ENCODE measurements at regions not wholly inside any gene's neighbourhood (a gene's known extent, or its start where the extent isn't known, plus 50 kb on each side); places are given as distances from the start of the nearest gene placed in this dataset.
A peak's percentile ranks its signal among the peaks of the same experiment; 100 is the strongest.

DNA sequence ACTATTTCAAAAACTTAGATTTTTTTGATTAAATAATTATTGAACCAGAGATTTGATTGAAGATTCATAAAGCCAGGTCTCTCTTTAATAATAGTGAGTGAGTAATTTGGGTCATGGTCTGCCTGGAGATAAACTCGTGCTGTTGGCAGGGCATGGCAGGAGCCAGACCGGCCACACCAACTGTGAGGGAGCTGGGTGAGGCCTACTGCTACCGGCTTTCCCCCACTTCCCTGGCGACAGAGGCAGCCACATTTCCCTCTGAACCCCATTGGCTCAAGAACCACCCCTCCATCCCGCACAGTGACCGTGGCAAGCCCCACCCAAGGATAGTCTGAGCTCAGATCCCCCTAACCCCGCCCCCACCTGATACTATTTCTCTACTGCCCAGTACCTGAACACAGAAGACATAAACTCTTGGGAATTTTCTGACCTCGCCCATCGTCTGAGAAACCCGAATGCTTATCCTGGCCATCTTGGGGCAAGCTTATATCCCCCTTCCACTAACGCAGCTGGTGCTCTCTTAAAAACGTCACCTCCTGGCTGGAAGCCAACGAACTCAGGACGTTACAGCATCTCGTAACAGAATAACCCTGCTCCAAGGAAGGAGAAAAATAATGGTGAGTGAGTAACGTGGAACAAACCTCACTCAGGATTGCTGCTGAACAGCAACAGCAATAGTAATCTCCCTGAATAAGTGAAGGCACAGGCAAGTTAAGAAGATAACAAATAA is 627.6 kb upstream of the PCDH9 start:
- DNase-seq = no peak

- DNase-seq = no peak
Observed at GRCh38 chr13:67856955-67857354, 626.8 kb upstream of the PCDH9 start.

- DNase-seq = no peak
Observed at GRCh38 chr13:67855741-67856238, 625.7 kb upstream of the PCDH9 start.

DNA sequence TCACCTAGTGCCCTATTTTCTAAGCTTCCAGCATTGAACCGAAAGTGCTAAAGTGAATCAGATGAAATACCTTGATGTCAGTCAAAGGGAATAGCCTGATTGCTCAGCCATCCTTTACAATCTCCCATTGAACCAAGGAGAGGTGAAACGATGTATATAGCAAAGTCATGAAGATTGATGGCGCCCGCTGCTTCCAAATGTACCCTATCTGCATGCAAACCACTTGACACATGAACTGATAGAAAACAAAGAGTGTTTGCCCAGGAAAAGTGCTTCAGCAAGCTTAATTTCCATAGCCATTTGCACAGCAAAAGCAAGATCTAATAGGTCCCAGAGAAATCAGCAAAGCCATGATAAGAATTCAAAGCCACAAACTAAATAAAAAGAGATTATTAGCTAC is 624.9 kb upstream of the PCDH9 start:
- DNase-seq = no peak

- no peak for DNase-seq
Observed at GRCh38 chr13:67844574-67844973, 614.4 kb upstream of the PCDH9 start.

GRCh38 chr13:67841071-67841470 is 610.9 kb upstream of the PCDH9 start:
- DNase-seq = no peak

- DNase-seq = no peak
Observed at GRCh38 chr13:67833564-67833963, 603.4 kb upstream of the PCDH9 start.

DNA sequence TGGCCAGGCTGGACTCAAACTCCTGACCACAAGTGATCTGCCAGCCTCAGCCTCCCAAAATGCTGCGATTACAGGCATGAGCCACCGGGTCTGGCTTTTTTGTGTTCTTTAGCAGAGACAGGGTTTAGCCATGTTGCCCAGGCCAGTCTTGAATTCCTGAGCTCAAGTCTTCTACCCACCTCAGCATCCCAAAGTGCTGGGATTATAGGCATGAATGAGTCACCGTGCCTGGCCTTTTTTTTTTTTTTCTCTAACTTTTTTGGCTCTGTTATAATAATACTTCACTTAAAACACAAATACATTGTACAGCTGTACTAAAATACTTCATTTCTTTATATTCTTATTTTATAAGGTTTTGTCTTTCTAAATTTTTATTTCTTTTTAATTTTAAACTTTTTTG is 599.5 kb upstream of the PCDH9 start:
- DNase-seq = no peak

DNA sequence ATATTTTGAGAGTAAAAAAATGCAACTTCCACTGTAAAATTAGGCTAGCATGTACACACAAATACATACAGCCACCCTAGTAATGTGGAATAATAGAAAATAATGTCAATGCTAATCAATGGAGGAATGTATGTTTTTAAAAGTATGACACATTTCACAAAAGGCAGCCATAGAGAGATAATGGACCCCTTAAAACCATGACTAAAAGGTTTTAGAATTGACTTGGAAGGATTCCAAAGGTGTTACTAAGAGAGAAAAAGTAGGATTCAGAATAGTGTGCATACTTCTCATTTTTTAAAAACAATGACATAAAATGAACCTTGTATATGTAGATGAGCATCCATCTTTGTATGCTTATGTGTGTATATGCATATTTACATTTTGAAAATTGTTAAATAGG is 597.9 kb upstream of the PCDH9 start:
- no peak for DNase-seq

GRCh38 chr13:67821606-67822005 is 591.5 kb upstream of the PCDH9 start:
- DNase-seq = no peak

DNA sequence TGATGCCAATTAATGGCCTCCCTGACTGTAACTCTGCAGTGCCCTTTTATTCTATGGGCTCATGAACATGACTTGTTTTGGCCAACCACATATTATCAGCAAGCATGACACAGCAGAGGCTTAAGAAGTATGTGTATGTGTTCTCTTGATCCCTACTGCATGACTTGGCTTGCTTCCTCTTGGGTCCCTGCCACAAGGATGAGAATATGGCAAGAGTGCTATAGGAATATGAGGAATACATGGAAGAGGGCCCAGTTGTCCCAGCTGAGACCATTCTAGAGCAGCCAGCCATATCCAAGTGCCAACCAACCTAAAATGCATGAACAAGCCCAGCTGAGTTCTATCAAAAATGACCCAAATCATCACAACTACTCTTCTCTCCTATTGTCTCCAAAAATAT is 576.7 kb upstream of the PCDH9 start:
- DNase-seq = no peak

- no peak for DNase-seq
Observed at GRCh38 chr13:67803118-67803517, 573.0 kb upstream of the PCDH9 start.

DNA sequence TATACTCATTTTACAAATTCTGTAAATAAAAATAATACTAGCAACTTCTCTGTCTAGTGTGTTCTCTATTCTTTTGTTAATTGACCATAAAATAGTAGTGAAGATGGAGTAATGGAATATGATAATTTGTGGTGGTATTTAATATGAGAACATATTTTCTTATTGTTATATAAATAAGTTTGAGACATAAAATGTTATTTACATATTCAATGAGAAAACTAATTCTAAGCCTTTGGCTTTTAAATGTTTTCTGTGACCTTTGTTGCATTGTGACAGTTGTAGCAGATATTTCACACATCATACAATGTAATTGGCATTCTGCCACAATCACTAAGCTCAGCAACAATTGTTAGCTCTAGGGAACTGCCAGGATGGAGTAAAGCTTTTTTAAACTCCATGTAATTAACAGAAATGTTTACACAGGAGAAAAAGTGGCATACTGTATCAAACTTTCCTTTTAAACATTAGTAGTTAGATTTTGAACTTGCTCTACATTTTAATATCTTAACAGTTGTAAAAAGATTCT is 562.1 kb upstream of the PCDH9 start:
- peak; percentile 23 for DNase-seq

- no peak for DNase-seq
Observed at GRCh38 chr13:67791047-67791446, 560.9 kb upstream of the PCDH9 start.

DNA sequence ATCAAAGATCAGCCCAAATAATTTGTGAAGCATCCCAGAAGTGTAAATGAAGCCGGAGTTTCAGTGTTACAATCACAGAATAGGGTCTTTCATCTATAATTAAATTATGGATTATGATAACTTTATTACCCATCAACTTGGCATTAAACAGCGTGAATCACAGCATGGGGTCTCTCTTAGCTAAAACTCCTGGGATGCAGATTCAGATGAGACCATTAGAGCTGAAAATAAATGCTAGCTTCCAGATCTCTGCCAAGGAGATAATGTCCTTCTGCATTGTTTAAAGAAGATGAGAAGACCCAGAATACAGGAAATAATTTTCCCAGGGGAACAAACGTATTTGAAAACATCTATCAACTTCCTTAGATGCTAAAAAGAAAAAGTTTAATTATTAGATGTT is 546.0 kb upstream of the PCDH9 start:
- DNase-seq = no peak

DNA sequence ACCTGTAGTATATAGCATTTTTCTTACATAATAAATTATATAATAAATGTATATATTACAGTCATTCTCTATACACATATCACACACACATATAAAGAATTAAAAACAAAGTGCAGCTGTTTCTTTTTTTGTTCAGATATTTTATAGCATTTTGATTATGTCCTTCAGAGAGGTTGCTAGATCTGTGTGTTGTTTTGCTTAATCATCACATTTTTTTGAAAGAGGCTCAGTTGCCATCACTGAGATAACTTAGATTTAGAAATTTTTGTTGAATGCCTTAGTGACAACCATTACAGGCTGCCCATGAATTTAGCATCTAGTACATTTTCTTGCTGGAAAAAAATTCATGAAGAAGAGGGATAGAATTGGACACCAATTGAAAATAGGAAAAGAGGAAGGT is 545.2 kb upstream of the PCDH9 start:
- DNase-seq = no peak

DNA sequence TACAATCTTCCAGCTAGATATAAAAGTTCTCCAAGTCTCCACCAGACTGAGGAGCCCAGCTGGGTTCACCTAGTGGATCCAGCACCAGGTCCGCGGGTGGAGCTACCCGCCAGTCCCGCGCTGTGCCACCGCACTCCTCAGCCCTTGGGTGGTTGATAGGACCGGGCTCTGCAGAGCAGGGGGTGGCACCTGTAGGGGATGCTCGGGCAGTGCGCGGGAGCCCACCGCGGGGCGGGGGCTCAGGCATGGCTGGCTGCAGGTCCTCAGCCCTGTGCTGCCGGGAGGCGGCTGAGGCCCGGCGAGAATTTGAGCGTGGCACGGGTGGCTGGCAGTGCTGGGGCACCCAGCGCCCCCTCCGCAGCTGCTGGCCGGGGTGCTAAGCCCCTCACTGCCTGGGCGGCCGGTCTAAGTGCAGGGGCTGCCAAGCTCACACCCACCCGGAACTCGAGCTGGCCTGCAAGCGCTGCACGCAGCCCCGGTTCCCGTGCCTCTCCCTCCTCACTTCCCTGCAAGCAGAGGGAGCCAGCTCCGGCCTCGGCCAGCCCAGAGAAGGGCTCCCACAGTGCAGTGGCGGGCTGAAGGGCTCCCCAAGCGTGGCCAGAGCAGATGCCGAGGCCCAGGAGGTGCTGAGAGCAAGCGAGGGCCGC is 542.8 kb upstream of the PCDH9 start:
- no peak for DNase-seq

DNA sequence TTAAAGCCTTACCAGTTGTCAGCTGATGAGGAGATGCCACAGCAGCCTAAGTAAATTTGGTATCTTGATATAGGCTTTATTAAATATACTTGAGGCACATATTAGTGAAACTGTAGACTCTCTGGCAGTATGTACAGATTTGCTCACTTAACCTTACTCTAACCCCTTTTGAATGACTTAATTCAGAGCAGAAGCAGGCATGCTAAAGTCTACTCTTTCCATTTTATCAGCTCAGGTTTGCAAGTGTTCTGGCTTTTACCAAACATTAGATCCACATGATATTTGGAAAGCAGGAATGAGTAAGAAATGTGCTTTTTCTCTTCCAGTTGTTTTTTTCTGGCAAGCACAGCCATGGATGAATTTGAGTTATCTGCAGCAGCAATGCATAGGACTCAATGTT is 541.0 kb upstream of the PCDH9 start:
- DNase-seq = no peak

DNA sequence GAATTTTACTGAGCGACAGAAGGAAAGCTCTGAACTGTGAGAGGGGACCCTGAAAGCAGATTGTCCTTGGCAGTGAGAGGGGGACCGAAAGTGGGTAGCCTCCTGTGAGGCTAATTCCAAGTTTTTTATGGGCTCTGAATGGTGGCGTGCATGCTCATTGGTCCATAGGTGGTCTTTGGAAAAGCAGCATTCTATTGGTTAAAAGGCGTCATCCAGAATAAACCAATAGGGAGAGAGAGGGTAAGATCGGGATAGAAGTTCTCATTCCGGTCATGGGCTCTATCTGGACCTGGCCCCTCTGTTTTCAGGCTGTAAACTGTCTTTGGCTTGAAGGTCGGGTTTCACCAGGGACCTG is 539.8 kb upstream of the PCDH9 start:
- no peak for DNase-seq

DNA sequence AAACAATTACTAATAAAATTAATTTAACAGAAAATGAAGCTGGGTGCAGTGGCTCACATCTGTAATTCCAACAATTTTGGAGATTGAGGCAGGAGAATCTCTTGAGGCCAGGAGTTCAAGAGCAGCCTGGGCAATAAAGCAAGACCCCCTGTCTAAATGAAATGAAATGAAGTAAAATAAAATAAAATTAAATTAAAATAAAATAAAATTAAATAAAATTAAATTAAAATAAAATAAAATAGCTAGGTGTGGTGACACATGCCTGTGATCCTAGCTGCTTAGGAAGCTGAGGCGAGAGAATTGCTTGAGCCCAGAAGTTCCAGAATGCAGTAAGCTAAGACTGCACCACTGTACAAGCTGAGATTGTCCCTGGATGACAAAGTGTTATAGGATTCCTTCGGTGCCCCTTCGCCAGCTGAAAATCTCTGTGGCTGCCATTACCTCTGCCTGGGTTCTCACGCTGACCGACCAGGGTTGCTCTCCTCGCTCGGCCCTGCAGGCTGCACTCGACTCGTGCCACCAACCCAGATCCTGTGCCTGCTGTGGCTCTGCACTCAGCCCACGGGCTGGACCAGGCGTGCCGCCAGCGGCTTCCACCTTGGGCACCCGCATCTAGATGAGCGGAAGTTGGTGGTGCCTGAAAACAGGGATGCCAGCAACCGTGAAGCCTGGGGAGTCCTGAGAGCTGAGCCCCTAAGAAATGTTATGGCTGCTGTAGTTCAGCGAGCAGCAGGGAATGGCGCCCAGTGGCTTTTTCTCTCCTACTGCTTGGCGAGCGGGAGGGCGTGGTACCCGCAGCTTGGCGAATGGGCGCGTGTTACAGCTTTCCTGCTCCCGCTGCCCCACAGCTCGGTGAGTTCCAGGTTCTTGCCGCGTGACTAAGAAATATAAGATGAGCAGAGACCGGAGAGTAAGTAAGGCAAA is 539.2 kb upstream of the PCDH9 start:
- DNase-seq = no peak

DNA sequence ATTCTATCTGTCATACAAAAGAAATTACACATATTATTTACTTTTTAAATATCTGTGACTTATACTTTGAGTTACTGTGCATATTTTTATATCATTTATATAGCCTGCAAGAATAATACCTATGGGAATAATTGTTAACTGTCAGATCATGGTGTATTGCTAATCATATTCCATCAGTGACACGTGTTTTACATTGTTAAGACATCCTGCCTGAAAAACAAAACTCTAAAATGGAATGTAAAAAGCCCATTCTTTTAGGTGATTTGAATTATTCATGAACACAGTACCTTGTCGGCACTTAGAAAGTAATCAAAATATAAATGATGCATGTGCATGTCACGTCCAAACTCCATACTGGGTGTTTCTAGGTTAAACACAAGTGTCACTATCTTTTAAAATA is 533.8 kb upstream of the PCDH9 start:
- no peak for DNase-seq

GRCh38 chr13:67763384-67763783 is 533.2 kb upstream of the PCDH9 start:
- DNase-seq = no peak

- DNase-seq = no peak
Observed at GRCh38 chr13:67758975-67759374, 528.8 kb upstream of the PCDH9 start.

GRCh38 chr13:67754012-67754411 is 523.9 kb upstream of the PCDH9 start:
- no peak for DNase-seq
